HS-27A (cell line): ENCODE measurements at regions not wholly inside any gene's neighbourhood (a gene's known extent, or its start where the extent isn't known, plus 50 kb on each side); places are given as distances from the start of the nearest gene placed in this dataset.

Experiments used
- DNase-seq: peaks from one replicate; pipeline ENCODE4 v3.0.0-alpha.2; 2012; ENCODE audit warnings: low read depth, missing footprints

DNA sequence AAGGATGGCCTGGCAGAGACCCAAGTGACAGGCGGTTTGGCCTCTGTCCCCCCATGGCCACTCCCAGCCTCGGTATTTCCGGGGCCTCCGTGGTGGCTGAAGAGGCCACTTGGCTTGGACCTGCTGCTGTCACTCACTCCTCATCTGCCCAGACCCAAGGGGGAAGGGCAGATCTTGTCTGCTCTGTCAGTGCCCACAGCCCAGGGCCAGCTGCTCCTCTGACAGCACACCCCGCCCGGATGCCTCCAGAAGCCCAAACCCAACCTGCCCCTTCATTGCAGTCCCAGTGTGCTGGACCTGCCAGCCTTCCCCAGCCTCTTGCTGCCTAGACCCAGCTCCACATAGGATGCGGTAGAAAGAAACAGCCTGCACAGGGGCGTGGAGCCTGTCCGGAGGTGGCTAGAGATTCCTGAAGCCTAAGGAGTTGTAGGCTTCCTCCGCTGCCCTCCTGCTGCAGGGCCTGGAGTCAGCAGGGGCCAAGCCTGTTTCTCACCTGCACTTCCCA lies 52.0 kb downstream of the MAGEF1 start:
- peak; percentile 33 for DNase-seq

- DNase-seq, result no peak
These were observed 53.5 kb downstream of the MAGEF1 start for GRCh38 chr3:184658223-184658928.

DNA sequence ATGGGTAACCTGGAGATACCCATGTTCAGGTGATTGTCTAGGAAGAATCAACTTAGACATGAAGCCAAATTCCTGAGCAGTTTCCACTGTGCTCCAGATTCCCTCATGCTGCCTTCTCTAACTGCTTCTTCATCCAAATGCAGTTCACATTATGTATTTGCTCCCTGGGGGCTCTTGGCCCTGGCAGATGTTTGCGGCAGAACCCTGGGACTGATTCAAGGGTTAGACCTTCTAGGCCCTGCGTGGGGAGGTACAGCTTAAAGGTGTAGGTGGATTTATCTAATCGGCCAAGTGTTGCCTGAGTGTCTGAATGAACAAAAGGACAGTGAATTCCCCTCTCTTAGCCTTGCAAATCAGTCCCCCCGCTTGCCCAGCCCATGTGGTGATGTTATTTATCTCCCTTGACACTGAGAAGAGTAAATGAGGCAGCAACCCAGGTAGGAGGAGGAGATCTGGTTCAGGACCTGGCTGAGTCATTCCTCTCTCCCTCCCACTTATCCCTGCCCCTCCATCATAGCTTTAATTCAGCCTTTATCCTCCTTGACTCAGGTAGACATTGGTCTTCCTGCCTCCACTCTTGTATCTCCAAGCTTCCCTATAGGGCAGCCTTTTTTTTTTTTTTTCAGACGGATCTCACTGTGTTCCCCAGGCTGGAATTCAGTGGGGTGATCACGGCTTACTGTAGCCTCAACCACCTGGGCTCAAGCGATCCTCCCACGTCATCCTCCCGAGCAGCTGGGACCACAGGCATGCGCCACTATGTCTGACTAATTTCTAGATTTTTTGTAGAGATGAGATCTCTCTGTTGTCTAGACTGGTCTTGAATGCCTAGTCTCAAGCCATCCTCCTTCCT lies 54.8 kb downstream of the MAGEF1 start:
- DNase-seq, result peak; percentile 47

DNA sequence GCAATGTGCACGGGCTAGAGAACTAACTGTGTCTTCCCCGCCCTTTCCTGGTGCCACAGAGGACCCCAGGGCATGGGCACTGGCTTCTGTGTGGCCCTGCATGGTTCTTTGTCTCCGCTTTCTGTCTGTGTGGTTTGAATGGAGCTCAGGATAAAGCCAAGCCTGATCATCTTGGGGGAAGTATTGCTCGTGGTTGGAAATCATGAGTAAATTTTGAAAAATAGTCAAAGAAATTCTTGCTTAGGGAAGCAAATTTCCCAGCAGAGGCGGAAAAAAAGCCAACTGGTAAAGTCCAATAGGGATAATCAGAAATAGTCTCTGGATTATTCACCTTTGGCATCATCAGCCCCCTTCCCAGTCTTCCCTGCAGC lies 55.4 kb downstream of the MAGEF1 start:
- DNase-seq, result no peak

- DNase-seq, result no peak
These were observed 56.3 kb downstream of the MAGEF1 start for GRCh38 chr3:184655597-184655996.

DNA sequence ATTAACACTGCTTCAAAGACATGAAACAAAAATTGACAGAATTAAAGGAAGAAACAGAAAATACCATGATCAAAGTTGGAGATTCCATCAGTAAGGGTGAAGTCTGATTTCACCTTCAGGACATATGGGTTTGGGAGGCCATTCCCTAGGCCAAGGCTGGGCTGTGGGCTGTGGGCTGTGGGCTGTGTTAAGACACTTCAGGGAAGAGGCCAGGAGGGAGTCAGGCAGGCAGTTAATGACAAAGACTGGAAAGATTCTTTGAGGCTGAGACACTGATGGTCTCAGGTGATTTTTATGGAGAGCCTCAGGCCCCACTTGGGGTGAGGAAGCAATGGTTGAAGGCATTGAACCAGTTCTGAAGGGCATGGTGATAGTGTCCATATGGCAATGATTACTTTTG lies 57.5 kb downstream of the MAGEF1 start:
- DNase-seq, result no peak

DNA sequence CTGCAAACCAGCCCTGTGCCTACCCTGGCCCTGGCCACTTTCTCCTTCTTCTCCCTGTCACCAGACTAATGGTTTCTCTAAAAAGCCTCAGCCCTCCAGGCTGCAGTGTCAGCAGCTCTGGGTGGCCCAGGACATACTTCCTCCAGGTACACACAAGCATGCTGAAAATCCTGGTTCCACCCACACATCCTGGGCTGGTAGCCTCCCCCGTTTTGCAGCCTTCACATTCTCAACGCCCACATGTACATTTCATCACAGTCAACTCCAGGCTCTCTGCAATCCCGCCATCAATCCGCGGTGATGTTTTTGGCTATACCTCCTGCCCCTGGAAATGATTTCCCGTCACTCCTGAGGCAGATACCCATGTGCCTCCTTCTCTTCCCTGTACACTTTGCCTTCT lies 59.4 kb downstream of the MAGEF1 start:
- DNase-seq, result no peak

- no peak for DNase-seq
These were observed 60.0 kb downstream of the MAGEF1 start for GRCh38 chr3:184651904-184652303.

DNA sequence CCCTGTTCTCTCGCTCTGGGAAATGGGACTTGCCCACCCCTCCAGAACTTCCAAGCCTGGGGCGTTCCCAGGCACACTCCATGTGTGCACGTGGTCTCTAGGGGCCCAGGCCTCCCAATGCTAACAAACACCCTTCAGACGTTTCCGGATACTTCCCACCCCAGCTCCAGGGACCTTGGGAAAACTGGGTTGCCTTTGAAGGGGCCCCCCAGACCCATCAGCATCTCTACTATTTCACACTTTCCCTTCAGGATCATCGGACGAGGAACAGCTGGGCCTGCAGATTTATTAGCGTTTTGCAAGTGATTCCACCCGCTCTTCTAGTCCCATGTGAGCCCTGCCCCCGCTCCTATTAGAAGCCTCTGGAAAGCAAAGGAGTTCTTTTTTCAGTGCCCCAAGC lies 63.2 kb downstream of the MAGEF1 start:
- no peak for DNase-seq

DNA sequence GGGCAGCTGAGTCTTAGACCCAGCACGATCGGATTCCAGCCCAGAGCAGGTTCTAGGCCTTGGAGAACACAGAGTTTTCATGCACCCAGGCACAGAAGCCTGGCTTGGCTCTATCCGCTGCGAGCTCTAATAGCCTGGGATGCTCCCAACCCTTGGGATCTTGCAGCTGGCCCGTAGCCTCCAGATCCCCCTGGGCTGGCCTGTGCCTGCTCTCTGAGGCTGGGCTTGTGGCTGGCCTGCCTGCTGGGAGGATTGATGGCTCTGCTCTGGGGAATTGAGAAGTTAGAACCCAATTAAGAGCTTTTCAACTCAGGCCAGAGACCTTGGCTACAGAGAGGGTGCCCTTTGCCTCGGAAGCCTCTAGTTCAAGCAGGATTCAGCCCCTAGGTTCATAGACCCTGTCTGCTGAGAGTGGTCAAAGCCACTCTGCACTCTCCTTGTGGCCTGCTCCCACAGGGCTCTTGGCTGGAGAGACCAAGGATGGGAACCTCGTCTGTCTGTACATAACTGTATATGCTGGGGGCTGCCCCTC lies 64.4 kb downstream of the MAGEF1 start:
- DNase-seq, result no peak

- DNase-seq, result no peak
These were observed 66.5 kb downstream of the MAGEF1 start for GRCh38 chr3:184645336-184645735.

GRCh38 chr3:184643442-184643841 lies 68.4 kb downstream of the MAGEF1 start:
- no peak for DNase-seq

- no peak for DNase-seq
These were observed 69.1 kb downstream of the MAGEF1 start for GRCh38 chr3:184642631-184643285.

DNA sequence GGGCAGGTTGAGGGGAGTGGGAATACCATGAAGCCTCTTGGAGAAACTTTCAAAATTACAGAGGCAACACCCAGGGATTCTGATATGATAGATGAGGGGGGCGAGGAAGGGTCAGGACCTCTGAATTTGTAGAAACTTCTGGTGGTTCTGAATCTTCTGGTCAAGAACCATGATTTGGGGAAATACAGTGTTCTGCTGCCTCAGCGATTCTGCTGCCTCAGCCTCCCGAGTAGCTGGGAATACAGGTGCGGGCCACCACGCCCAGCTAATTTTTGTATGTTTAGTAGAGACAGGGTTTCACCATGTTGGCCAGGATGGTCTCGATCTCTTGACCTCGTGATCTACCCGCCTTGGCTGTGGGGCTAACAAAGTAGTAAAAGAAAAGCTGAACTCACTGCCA lies 70.4 kb downstream of the MAGEF1 start:
- no peak for DNase-seq

DNA sequence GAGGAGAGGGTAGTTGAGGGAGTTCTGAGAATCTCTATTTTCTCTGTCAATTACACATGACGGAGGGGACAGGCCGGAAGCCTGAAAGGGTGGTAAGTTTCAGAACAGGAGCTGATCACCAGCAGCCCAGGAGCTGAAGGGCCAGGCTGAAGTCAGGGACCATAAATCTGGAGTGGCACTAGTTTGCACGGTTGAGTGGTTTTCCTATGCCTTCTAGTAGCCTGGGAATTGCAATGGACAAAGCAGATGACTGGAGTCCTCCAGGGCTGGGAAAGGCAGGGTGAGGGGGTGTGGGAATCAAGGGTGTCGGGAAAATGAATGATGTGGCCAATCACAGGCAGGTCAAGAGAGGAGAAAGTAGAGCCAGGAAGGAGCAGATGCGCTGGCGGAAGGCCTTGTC lies 72.5 kb downstream of the MAGEF1 start:
- no peak for DNase-seq

DNA sequence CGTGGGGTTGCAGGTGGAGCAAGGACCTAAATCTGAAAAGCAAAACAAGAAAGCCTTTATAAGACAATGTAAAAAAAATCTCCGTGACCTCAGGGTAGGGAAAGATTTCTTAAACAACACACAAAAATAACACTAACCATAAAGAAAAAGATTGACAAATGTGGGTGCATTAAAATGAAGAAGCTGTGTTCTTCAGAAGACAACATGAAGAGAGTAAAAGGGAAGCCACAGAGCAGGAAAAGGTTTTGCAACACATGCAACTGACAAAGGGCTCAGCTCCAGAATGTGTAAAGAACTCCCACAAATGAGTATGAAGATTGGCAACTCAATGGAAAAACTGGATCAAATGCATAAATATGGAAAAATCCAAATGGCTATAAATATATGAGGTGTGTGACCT lies 74.2 kb downstream of the MAGEF1 start:
- DNase-seq, result no peak

GRCh38 chr3:184636741-184637316 lies 75.0 kb downstream of the MAGEF1 start:
- peak; percentile 14 for DNase-seq

- no peak for DNase-seq
These were observed 74.2 kb downstream of the EPHB3 start for GRCh38 chr3:184635774-184636173.

DNA sequence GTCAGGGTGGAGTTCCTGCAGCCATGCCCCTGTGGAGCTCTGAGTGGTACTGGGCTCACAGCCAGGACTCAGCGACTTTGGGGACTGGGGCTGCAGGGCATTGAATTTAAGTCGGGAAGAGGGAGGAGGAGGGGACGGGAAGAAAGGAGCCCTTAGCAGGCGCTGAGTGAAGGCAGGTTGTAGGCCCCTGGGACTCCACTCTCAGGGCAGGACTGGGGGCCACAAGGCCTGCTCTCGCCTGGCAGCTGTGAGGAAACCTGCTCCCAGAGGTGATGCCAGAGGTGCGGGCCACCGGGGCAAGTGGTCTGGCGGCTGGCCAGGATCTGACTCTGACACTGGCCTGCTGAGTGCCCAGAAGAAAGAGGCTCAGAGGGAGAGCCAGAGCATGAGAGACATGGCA lies 73.5 kb downstream of the EPHB3 start:
- no peak for DNase-seq

- no peak for DNase-seq
These were observed 71.6 kb downstream of the EPHB3 start for GRCh38 chr3:184633237-184633579.

DNA sequence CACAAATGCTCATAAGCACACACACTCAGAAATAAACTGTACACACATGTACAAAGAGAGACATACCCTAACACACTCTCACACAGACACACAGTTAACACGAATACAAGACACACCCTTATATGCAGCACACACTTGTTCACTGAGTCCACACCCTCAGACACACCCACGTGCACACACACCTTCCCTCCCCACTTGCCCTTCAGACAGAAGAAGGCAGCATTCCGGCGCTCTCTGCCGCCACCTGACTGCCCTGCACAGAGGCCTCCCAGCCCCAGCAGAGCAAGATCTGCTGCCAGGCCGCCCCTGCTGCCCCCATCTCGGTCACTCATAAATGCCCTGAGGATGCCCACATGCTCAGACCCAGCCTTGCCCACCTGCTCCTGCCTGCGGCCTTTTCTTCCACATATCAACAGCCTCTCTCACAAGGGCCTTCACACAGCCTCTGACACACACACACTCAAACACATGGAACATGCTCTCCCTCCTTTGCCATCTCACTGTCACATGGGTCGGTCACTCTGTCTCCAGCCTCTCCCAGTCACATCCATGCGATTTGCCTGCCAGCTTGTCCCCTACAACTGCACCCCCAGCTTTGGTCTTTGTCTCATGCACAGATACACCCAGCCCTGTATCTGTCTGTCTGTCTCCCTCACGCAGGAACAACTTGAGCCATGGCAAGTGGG lies 71.1 kb downstream of the EPHB3 start:
- no peak for DNase-seq
